Thoracic aorta (tissue), 2 donors: ENCODE measurements at regions not wholly inside any gene's neighbourhood (a gene's known extent, or its start where the extent isn't known, plus 50 kb on each side); places are given as distances from the start of the nearest gene placed in this dataset.

Experiments
- ATAC-seq: fragments of 150-250 bp; one replicate; pipeline ENCODE4 v1.8.0; 2017; ENCODE audit warnings: low read depth; ENCODE audit not compliant: insufficient number of reproducible peaks, low FRiP score
- DNase-seq: peaks from one replicate; pipeline ENCODE4 v3.0.0-alpha.2; 2020; ENCODE audit warnings: low spot score
- H3K27ac ChIP-seq, 2 donors: fragments of 200-600 bp; sonication (generic); 1 replicate in 1 of 2; 2 replicates in 1 of 2; pipeline ENCODE4 v1.5.1; 2016; ENCODE audit warnings: mild to moderate bottlenecking in 2 of 2, moderate library complexity in 2 of 2
- H3K27me3 ChIP-seq: fragments of 200-600 bp; sonication (generic); replicated peaks from 2 replicates; pipeline ENCODE4 v1.6.0; 2016; ENCODE audit warnings: mild to moderate bottlenecking; ENCODE audit not compliant: insufficient read depth
- H3K36me3 ChIP-seq: fragments of 200-600 bp; sonication (generic); one replicate; pipeline ENCODE4 v1.5.1; 2016
- H3K4me1 ChIP-seq, 2 donors: fragments of 200-600 bp; sonication (generic); 1 replicate in 1 of 2; 2 replicates in 1 of 2; pipeline versions ENCODE4 v1.5.1 to v1.6.0; 2016; ENCODE audit warnings: low read depth in 2 of 2, mild to moderate bottlenecking in 1 of 2; ENCODE audit not compliant: control insufficient read depth in 1 of 2
- H3K4me3 ChIP-seq: fragments of 200-600 bp; sonication (generic); 2 replicates; pipeline ENCODE4 v1.5.1; 2016; ENCODE audit warnings: mild to moderate bottlenecking
- H3K9me3 ChIP-seq: fragments of 200-600 bp; sonication (generic); 2 replicates; pipeline ENCODE4 v1.5.1; 2016
- CTCF ChIP-seq: fragments of 200-600 bp; sonication (generic); IDR thresholded peaks from one replicate; pipeline ENCODE4 v1.5.1; 2019; ENCODE audit warnings: antibody characterized with exemption

DNA sequence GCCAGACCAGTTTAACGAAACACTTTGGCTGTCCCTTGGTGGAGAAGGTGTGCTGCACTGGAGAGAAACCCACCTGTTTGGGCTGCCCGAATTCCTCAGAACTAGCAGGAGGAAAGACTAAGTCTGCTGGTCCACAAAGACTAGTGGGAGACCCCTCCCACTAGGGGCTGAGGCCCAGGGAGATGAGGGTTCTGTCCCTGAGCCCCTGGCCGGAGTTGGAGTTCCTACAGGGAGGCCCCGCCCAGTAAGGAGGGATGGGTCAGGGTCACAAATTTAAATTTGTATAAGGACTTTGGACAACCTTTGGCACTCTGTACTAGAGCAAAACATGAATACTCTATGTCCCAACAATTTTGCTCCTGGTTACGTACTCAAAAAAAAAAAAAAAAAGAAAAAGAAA, 200.8 kb upstream of the C11orf87 start:
- TF ChIP-seq CTCF, result no peak
- Histone ChIP-seq H3K27ac (no peak overlapping the region), H3K4me3 (no peak overlapping the region), H3K27me3 (no peaks in the 10 kb centered on the region), H3K4me1 (no peaks in the 10 kb centered on the region), H3K9me3 (no peaks in the 10 kb centered on the region), H3K36me3 (no peaks in the 10 kb centered on the region)
- ATAC-seq (no peak), DNase-seq (no peak)

DNA sequence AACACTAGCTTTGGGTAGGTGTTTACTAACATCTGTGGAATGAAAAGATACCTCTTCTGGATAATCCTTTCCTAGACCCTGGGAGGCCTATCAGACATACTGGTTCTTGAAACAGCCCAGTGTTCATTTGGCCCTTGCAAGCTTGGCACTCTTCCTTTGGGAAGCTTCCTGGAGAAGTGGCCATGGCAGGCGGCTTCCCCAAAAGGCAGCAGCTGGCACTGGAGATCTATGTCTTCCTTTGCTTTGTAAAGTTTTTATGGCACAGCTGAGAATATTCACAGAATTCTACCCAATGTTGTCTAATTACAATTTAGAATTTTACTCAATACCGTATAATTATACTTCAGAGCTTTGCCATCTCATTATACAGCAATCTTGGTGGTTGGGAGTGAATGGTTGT, 199.2 kb upstream of the C11orf87 start:
- no peak overlapping the region for H3K4me3 ChIP-seq
- no peaks in the 10 kb centered on the region for H3K27me3 ChIP-seq
- H3K4me1 ChIP-seq, result no peaks in the 10 kb centered on the region
- TF ChIP-seq CTCF, result no peak
- DNase-seq (no peak), ATAC-seq (no peak)
- no peaks in the 10 kb centered on the region for H3K36me3 ChIP-seq
- H3K27ac ChIP-seq, result no peak overlapping the region
- H3K9me3 ChIP-seq, result no peaks in the 10 kb centered on the region

DNA sequence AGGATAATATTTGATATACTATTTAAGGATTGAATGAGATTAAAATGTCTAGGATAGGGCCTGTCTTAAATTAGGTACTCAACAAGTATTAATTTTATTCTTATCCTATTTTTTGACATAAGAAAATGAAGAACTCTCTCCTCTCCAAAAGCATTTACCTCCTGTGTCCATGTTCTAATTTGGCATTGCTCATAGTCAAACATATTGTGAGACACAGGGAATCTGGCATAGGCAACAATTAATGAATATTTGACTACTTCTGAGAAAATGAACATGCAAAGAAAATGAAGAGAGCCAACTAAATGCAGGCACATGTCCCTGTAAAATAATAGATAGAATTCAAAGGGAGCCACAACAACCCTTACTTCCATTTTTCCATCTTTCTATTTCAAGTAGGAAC, 198.5 kb upstream of the C11orf87 start:
- no peak for DNase-seq
- Histone ChIP-seq H3K36me3 (no peaks in the 10 kb centered on the region), H3K4me3 (no peak overlapping the region), H3K4me1 (no peaks in the 10 kb centered on the region), H3K27ac (no peak overlapping the region), H3K9me3 (no peaks in the 10 kb centered on the region), H3K27me3 (no peaks in the 10 kb centered on the region)
- no peak for ATAC-seq
- TF ChIP-seq CTCF, result no peak

DNA sequence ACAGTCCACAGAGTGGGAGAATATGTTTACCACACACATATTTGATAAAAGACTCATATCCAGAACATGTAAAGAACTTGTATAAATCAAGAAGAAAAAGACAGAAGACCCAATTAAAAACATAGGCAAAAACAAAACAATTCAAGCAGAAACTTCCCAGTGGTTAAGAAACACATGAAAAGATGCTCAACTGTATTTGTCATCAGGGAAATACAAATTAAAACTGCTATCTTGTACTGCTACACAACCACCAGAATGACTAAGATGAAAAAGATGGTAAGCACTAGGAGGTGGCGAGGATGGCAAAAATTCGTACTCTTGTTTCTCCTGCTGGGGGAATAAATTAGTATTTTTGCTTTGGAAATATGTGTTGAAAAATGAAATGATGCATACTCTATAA, 192.3 kb upstream of the C11orf87 start:
- H3K9me3 ChIP-seq, result no peaks in the 10 kb centered on the region
- no peaks in the 10 kb centered on the region for H3K27me3 ChIP-seq
- H3K4me1 ChIP-seq, result no peaks in the 10 kb centered on the region
- TF ChIP-seq CTCF, result no peak
- no peak for DNase-seq
- H3K36me3 ChIP-seq, result no peaks in the 10 kb centered on the region
- no peak overlapping the region for H3K4me3 ChIP-seq
- H3K27ac ChIP-seq, result no peak overlapping the region
- ATAC-seq, result no peak

DNA sequence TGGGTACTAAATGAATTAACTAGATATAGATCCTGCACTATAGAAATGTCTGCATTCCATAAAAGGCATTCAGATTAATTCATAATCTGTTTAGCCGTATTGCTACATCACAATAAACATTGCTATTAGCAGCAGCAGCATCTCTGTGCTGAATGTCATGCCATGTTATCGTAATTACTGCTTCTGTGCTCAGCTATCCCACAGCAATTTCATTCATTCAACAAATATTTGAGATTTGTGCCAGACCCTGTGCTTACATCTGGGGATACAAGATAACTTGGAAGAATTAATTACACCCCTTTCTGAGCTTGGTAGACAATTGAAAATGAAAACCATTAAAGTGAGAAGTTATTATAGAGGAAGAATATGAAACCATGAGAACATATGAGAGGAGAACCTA, 185.8 kb upstream of the C11orf87 start:
- Histone ChIP-seq H3K9me3 (no peaks in the 10 kb centered on the region), H3K36me3 (no peaks in the 10 kb centered on the region), H3K27me3 (no peaks in the 10 kb centered on the region), H3K4me3 (no peak overlapping the region), H3K4me1 (no peaks in the 10 kb centered on the region), H3K27ac (no peak overlapping the region)
- DNase-seq (no peak), ATAC-seq (no peak)
- TF ChIP-seq CTCF, result no peak
